H9 (cell line): ENCODE measurements at regions not wholly inside any gene's neighbourhood (a gene's known extent, or its start where the extent isn't known, plus 50 kb on each side); places are given as distances from the start of the nearest gene placed in this dataset.

Experiments
- DNase-seq: peaks from one replicate; pipeline ENCODE4 v3.0.0-alpha.2; 2017
- H2AFZ ChIP-seq: one replicate; pipeline ENCODE4 v1.6.1; 2013; ENCODE audit warnings: mild to moderate bottlenecking, low read length, control low read depth, moderate library complexity
- H2AK5ac ChIP-seq: 2 replicates; pipeline ENCODE4 v1.6.1; 2013; ENCODE audit warnings: low read length, control low read depth, mixed read lengths; ENCODE audit not compliant: insufficient read length
- H2BK120ac ChIP-seq: one replicate; pipeline ENCODE4 v1.6.1; 2013; ENCODE audit warnings: low read depth, mild to moderate bottlenecking, low read length, control low read depth, inconsistent platforms; ENCODE audit not compliant: poor library complexity, severe bottlenecking
- H2BK12ac ChIP-seq: 2 replicates; pipeline ENCODE4 v1.6.1; 2013; ENCODE audit warnings: low read length, control low read depth, mixed read lengths, low read depth; ENCODE audit not compliant: insufficient read length
- H2BK15ac ChIP-seq: 2 replicates; pipeline ENCODE4 v1.6.1; 2013; ENCODE audit warnings: low read depth, low read length, control low read depth
- H2BK20ac ChIP-seq: one replicate; pipeline ENCODE4 v1.6.1; 2013; ENCODE audit warnings: low read depth, mild to moderate bottlenecking, low read length, control low read depth, inconsistent platforms; ENCODE audit not compliant: poor library complexity, severe bottlenecking
- H2BK5ac ChIP-seq: 2 replicates; pipeline ENCODE4 v1.6.1; 2013; ENCODE audit warnings: low read length, control low read depth, mixed read lengths; ENCODE audit not compliant: insufficient read length
- H3K14ac ChIP-seq: 2 replicates; pipeline ENCODE4 v1.6.1; 2013; ENCODE audit warnings: low read length, control low read depth; ENCODE audit not compliant: insufficient read depth
- H3K18ac ChIP-seq: 2 replicates; pipeline ENCODE4 v1.6.1; 2013; ENCODE audit warnings: low read depth, mild to moderate bottlenecking, mixed read lengths, low read length, control low read depth; ENCODE audit not compliant: insufficient read length
- H3K23ac ChIP-seq: 2 replicates; pipeline ENCODE4 v1.6.1; 2013; ENCODE audit warnings: low read length, control low read depth, mixed read lengths, low read depth; ENCODE audit not compliant: insufficient read length
- H3K23me2 ChIP-seq: 2 replicates; pipeline ENCODE4 v1.6.1; 2013; ENCODE audit warnings: low read depth, mild to moderate bottlenecking, mixed read lengths, low read length, control low read depth; ENCODE audit not compliant: insufficient read length, poor library complexity, severe bottlenecking
- H3K27ac ChIP-seq: 2 replicates; pipeline ENCODE4 v1.5.1; 2013; ENCODE audit warnings: low read length, control low read depth, mixed read lengths, low read depth; ENCODE audit not compliant: insufficient read length
- H3K27me3 ChIP-seq: 2 replicates; pipeline ENCODE4 v1.6.1; 2013; ENCODE audit warnings: low read length, control low read depth, inconsistent platforms; ENCODE audit not compliant: insufficient read depth
- H3K4ac ChIP-seq: 2 replicates; pipeline ENCODE4 v1.6.1; 2013; ENCODE audit warnings: low read depth, mild to moderate bottlenecking, control low read depth, inconsistent platforms, low read length, moderate library complexity
- H3K4me1 ChIP-seq: 2 replicates; pipeline ENCODE4 v1.6.1; 2013; ENCODE audit warnings: low read length, control low read depth, inconsistent platforms; ENCODE audit not compliant: insufficient read depth
- H3K4me2 ChIP-seq: 2 replicates; pipeline ENCODE4 v1.6.1; 2013; ENCODE audit warnings: low read length, control low read depth, mixed read lengths; ENCODE audit not compliant: insufficient read length, insufficient read depth
- H3K56ac ChIP-seq: 2 replicates; pipeline ENCODE4 v1.6.1; 2013; ENCODE audit warnings: low read depth, mild to moderate bottlenecking, mixed read lengths, low read length, control low read depth; ENCODE audit not compliant: insufficient read length
- H3K79me1 ChIP-seq: 2 replicates; pipeline ENCODE4 v1.6.1; 2013; ENCODE audit warnings: low read depth, mild to moderate bottlenecking, moderate library complexity, low read length, control low read depth, inconsistent platforms; ENCODE audit not compliant: insufficient read depth, poor library complexity, severe bottlenecking
- H3K79me2 ChIP-seq: 2 replicates; pipeline ENCODE4 v1.6.1; 2013; ENCODE audit warnings: low read length, control low read depth, inconsistent platforms; ENCODE audit not compliant: insufficient read depth
- H3K9ac ChIP-seq: 2 replicates; pipeline ENCODE4 v1.6.1; 2013; ENCODE audit warnings: low read length, control low read depth, mixed read lengths; ENCODE audit not compliant: insufficient read length; ENCODE audit errors: extremely low read depth
- H3K9me3 ChIP-seq: one replicate; pipeline ENCODE4 v1.6.1; 2013; ENCODE audit warnings: low read depth, low read length, inconsistent platforms; ENCODE audit not compliant: control insufficient read depth
- H3T11ph ChIP-seq: one replicate; pipeline ENCODE4 v1.6.1; 2013; ENCODE audit warnings: mild to moderate bottlenecking, low read length, control low read depth, inconsistent platforms
- H4K20me1 ChIP-seq: one replicate; pipeline ENCODE4 v1.6.1; 2013; ENCODE audit not compliant: control insufficient read depth, insufficient read length, insufficient read depth
- H4K5ac ChIP-seq: 2 replicates; pipeline ENCODE4 v1.6.1; 2013; ENCODE audit warnings: low read depth, mild to moderate bottlenecking, mixed read lengths, low read length, control low read depth; ENCODE audit not compliant: insufficient read length
- H4K8ac ChIP-seq: replicated peaks from 2 replicates; pipeline ENCODE4 v1.6.1; 2013; ENCODE audit warnings: low read length, control low read depth, mixed read lengths, low read depth; ENCODE audit not compliant: insufficient read length
- H4K91ac ChIP-seq: 2 replicates; pipeline ENCODE4 v1.6.1; 2013; ENCODE audit warnings: low read depth, mild to moderate bottlenecking, moderate library complexity, mixed read lengths, low read length, control low read depth; ENCODE audit not compliant: insufficient read length
- H3K27ac Mint-ChIP-seq, 3 experiments: 2 replicates in 2 of 3; 3 replicates in 1 of 3; pipeline ENCODE4 v1.8.0; 2020 to 2021; ENCODE audit warnings: mixed read lengths in 3 of 3, mild to moderate bottlenecking in 1 of 3, moderate library complexity in 1 of 3
- H3K27me3 Mint-ChIP-seq: 2 replicates; pipeline ENCODE4 v1.8.0; 2021; ENCODE audit warnings: low read depth, mild to moderate bottlenecking, moderate library complexity, mixed read lengths
- H3K36me3 Mint-ChIP-seq, 3 experiments: 2 replicates in 2 of 3; 3 replicates in 1 of 3; pipeline ENCODE4 v1.8.0; 2020 to 2021; ENCODE audit warnings: low read depth in 3 of 3, mixed read lengths in 3 of 3; ENCODE audit not compliant: insufficient read depth in 1 of 3
- H3K4me1 Mint-ChIP-seq, 2 experiments: 2 replicates each; pipeline ENCODE4 v1.8.0; 2020; ENCODE audit warnings: mixed read lengths in 2 of 2
- H3K4me3 Mint-ChIP-seq, 2 experiments: 2 replicates in 1 of 2; 3 replicates in 1 of 2; pipeline ENCODE4 v1.8.0; 2020 to 2021; ENCODE audit warnings: mild to moderate bottlenecking in 2 of 2, mixed read lengths in 2 of 2, moderate library complexity in 1 of 2
- H3K9me3 Mint-ChIP-seq, 2 experiments: 2 replicates in 1 of 2; 3 replicates in 1 of 2; pipeline ENCODE4 v1.8.0; 2020; ENCODE audit warnings: mild to moderate bottlenecking in 2 of 2, mixed read lengths in 2 of 2, moderate library complexity in 1 of 2
- CTCF ChIP-seq: fragments of 200-600 bp; sonication (generic); conservative IDR thresholded peaks from 3 replicates; pipeline ENCODE4 v1.8.0; 2021; ENCODE audit warnings: antibody characterized with exemption, mild to moderate bottlenecking
- WGBS: extraction: QIAGEN DNeasy Blood & Tissue Kit; methylation state at CpG from one replicate; pipeline ENCODE4 v1.1.7; 2013; ENCODE audit warnings: missing lambda C conversion rate, low lambda C conversion rate, mixed read lengths; ENCODE audit not compliant: insufficient read length; ENCODE audit errors: extremely low coverage; 5-methylcytosine and 5-hydroxymethylcytosine counted together

GRCh38 chr5:52269401-52269800 lies 518.3 kb upstream of the ITGA1 start:
- no peak overlapping the region for H2AFZ ChIP-seq
- H2BK15ac ChIP-seq: no peak overlapping the region
- no peaks in the 10 kb centered on the region; the same call in 1 of the 2 replicates for H3K4me1 ChIP-seq
- H2BK120ac ChIP-seq: no peak overlapping the region
- Mint-ChIP-seq H3K27me3 (no peaks in the 10 kb centered on the region), H3K36me3 (no peaks in the 10 kb centered on the region), H3K9me3 (no peaks in the 10 kb centered on the region), H3K4me3 (no peak overlapping the region), H3K27ac (no peak overlapping the region), H3K4me1 (peaks cover 18 to 21% of the 10 kb centered on the region in 2 experiments)
- no peak overlapping the region for H3K56ac ChIP-seq
- WGBS: no CpG with 5 or more reads among the region's 1 CpG
- no peaks in the 10 kb centered on the region for H3K27me3 ChIP-seq
- TF ChIP-seq CTCF: no peak
- H2BK12ac ChIP-seq: no peak overlapping the region
- H3K27ac ChIP-seq: no peak overlapping the region
- H3K79me2 ChIP-seq: no peaks in the 10 kb centered on the region
- no peak overlapping the region for H3K4ac ChIP-seq
- no peak overlapping the region for H3K4me2 ChIP-seq
- no peak overlapping the region for H2BK20ac ChIP-seq
- no peak overlapping the region for H3K14ac ChIP-seq
- H3K9ac ChIP-seq: no peak overlapping the region
- no peak overlapping the region for H2AK5ac ChIP-seq
- H4K5ac ChIP-seq: no peak overlapping the region
- no peaks in the 10 kb centered on the region for H3K79me1 ChIP-seq
- no peaks in the 10 kb centered on the region for H4K20me1 ChIP-seq
- no peak overlapping the region for H3K23ac ChIP-seq
- H3T11ph ChIP-seq: no peak overlapping the region
- H2BK5ac ChIP-seq: no peak overlapping the region
- H3K23me2 ChIP-seq: no peaks in the 10 kb centered on the region
- DNase-seq: no peak
- H3K9me3 ChIP-seq: no peaks in the 10 kb centered on the region
- H3K18ac ChIP-seq: no peak overlapping the region
- no peak overlapping the region for H4K91ac ChIP-seq
- H4K8ac ChIP-seq: no peak overlapping the region
